Chondrocyte (in vitro differentiated cells): ENCODE measurements at regions not wholly inside any gene's neighbourhood (a gene's known extent, or its start where the extent isn't known, plus 50 kb on each side); places are given as distances from the start of the nearest gene placed in this dataset.

Experiments
- DNase-seq: peaks from one replicate; pipeline ENCODE4 v3.0.0; 2021; ENCODE audit warnings: mixed read lengths, low spot score
- H3K27ac Mint-ChIP-seq: one replicate; pipeline ENCODE4 v1.8.0; 2021; ENCODE audit warnings: mild to moderate bottlenecking, moderate library complexity, mixed read lengths; ENCODE audit not compliant: unreplicated experiment
- H3K27me3 Mint-ChIP-seq: 2 replicates; pipeline ENCODE4 v1.8.0; 2021; ENCODE audit warnings: low read depth, mixed read lengths
- H3K36me3 Mint-ChIP-seq: 2 replicates; pipeline ENCODE4 v1.8.0; 2021; ENCODE audit warnings: low read depth, mixed read lengths
- H3K4me1 Mint-ChIP-seq: 2 replicates; pipeline ENCODE4 v1.8.0; 2021; ENCODE audit warnings: low read depth, mild to moderate bottlenecking, mixed read lengths
- H3K4me3 Mint-ChIP-seq: one replicate; pipeline ENCODE4 v1.8.0; 2021; ENCODE audit warnings: mild to moderate bottlenecking, moderate library complexity, mixed read lengths; ENCODE audit not compliant: unreplicated experiment
- H3K9me3 Mint-ChIP-seq: 2 replicates; pipeline ENCODE4 v1.8.0; 2021; ENCODE audit warnings: low read depth, mixed read lengths
- CTCF ChIP-seq: fragments of 200-600 bp; sonication (generic); IDR thresholded peaks from 2 replicates; pipeline ENCODE4 v1.5.0; 2021; ENCODE audit warnings: antibody characterized with exemption, mild to moderate bottlenecking, moderate library complexity

- no peak for DNase-seq
- Mint-ChIP-seq H3K9me3 (peaks cover 11% of the 10 kb centered on the region), H3K36me3 (peaks cover 7% of the 10 kb centered on the region), H3K4me3 (no peak overlapping the region), H3K4me1 (no peaks in the 10 kb centered on the region), H3K27me3 (peaks cover 1% of the 10 kb centered on the region), H3K27ac (no peak overlapping the region)
- TF ChIP-seq CTCF, result no peak
These were observed 213.7 kb downstream of the SAMD5 start for GRCh38 chr6:147722158-147722557.

GRCh38 chr6:147724454-147724853 lies 216.0 kb downstream of the SAMD5 start:
- Mint-ChIP-seq H3K27me3 (no peaks in the 10 kb centered on the region), H3K9me3 (peaks cover 11% of the 10 kb centered on the region), H3K36me3 (peaks cover 7% of the 10 kb centered on the region)

GRCh38 chr6:147726342-147726741 lies 217.9 kb downstream of the SAMD5 start:
- H3K27ac Mint-ChIP-seq, result no peak overlapping the region
- H3K9me3 Mint-ChIP-seq, result peaks cover 11% of the 10 kb centered on the region
- H3K4me1 Mint-ChIP-seq, result no peaks in the 10 kb centered on the region
- H3K4me3 Mint-ChIP-seq, result no peak overlapping the region
- DNase-seq, result no peak
- TF ChIP-seq CTCF, result no peak
- no peaks in the 10 kb centered on the region for H3K27me3 Mint-ChIP-seq
- peaks cover 7% of the 10 kb centered on the region for H3K36me3 Mint-ChIP-seq

More at GRCh38 chr6:147724454-147724853, 216.0 kb downstream of the SAMD5 start:
- no peak for TF ChIP-seq CTCF
- no peak overlapping the region for H3K27ac Mint-ChIP-seq
- H3K4me3 Mint-ChIP-seq, result no peak overlapping the region
- H3K4me1 Mint-ChIP-seq, result no peaks in the 10 kb centered on the region
- no peak for DNase-seq

GRCh38 chr6:147728903-147729302 lies 220.4 kb downstream of the SAMD5 start:
- H3K27me3 Mint-ChIP-seq, result no peaks in the 10 kb centered on the region
- no peaks in the 10 kb centered on the region for H3K9me3 Mint-ChIP-seq
- no peak overlapping the region for H3K4me3 Mint-ChIP-seq
- no peaks in the 10 kb centered on the region for H3K4me1 Mint-ChIP-seq
- no peak for TF ChIP-seq CTCF
- no peaks in the 10 kb centered on the region for H3K36me3 Mint-ChIP-seq
- no peak for DNase-seq
- no peak overlapping the region for H3K27ac Mint-ChIP-seq

GRCh38 chr6:147733686-147734085 lies 225.2 kb downstream of the SAMD5 start:
- Mint-ChIP-seq H3K4me1 (peaks cover 10% of the 10 kb centered on the region), H3K27me3 (no peaks in the 10 kb centered on the region), H3K36me3 (no peaks in the 10 kb centered on the region), H3K4me3 (no peak overlapping the region), H3K27ac (no peak overlapping the region), H3K9me3 (no peaks in the 10 kb centered on the region)
- no peak for DNase-seq
- TF ChIP-seq CTCF, result no peak
